Lung (tissue), 11 donors: ENCODE measurements at regions not wholly inside any gene's neighbourhood (a gene's known extent, or its start where the extent isn't known, plus 50 kb on each side); places are given as distances from the start of the nearest gene placed in this dataset.
A peak's percentile ranks its signal among the peaks of the same experiment; 100 is the strongest.
"Not testable (repeated sequence)": the region's sequence is repeated elsewhere in the genome, so short reads cannot be mapped to it uniquely, and the experiment has no call there.

ENCODE experiments used
- ATAC-seq: fragments of 200-7000 bp; cut with Tn5 transposase; one replicate; pipeline ENCODE4 v1.9.1; 2020; ENCODE audit warnings: moderate number of reproducible peaks; ENCODE audit not compliant: insufficient read depth, low FRiP score
- DNase-seq, 3 donors: peaks; one replicate each; pipeline ENCODE4 v3.0.0-alpha.2; 2013 to 2017
- H3K27ac ChIP-seq, 2 donors: one replicate each; pipeline ENCODE4 v1.5.1; 2013; ENCODE audit warnings: mild to moderate bottlenecking in 2 of 2, moderate library complexity in 2 of 2, control low read depth in 1 of 2, inconsistent platforms in 1 of 2, low read depth in 1 of 2, low read length in 1 of 2
- H3K27me3 ChIP-seq, 3 donors: one replicate each; pipeline ENCODE4 v1.5.1; 2013; ENCODE audit warnings: low read length in 2 of 3; ENCODE audit not compliant: control insufficient read depth in 3 of 3, insufficient read depth in 3 of 3
- H3K36me3 ChIP-seq, 4 donors: one replicate each; pipeline ENCODE4 v1.5.1; 2013; ENCODE audit warnings: low read length in 4 of 4, mild to moderate bottlenecking in 1 of 4, moderate library complexity in 1 of 4; ENCODE audit not compliant: control insufficient read depth in 4 of 4, insufficient read depth in 4 of 4
- H3K4me1 ChIP-seq, 5 donors: one replicate each; pipeline ENCODE4 v1.5.1; 2013; ENCODE audit warnings: low read length in 5 of 5, mild to moderate bottlenecking in 2 of 5, moderate library complexity in 1 of 5; ENCODE audit not compliant: control insufficient read depth in 5 of 5, insufficient read depth in 5 of 5
- H3K4me3 ChIP-seq: one replicate; pipeline ENCODE4 v1.5.1; 2013; ENCODE audit warnings: mild to moderate bottlenecking, control low read depth, moderate library complexity
- H3K9ac ChIP-seq, 2 donors: one replicate each; pipeline ENCODE4 v1.5.1; 2013; ENCODE audit warnings: low read length in 2 of 2, control low read depth in 1 of 2; ENCODE audit not compliant: insufficient read depth in 1 of 2
- H3K9me3 ChIP-seq, 4 donors: one replicate each; pipeline ENCODE4 v1.5.1; 2013; ENCODE audit warnings: low read length in 3 of 4, mild to moderate bottlenecking in 1 of 4, moderate library complexity in 1 of 4; ENCODE audit not compliant: control insufficient read depth in 4 of 4, insufficient read depth in 3 of 4
- WGBS, 2 donors: extraction: QIAGEN DNeasy Blood & Tissue Kit; methylation state at CpG; one replicate each; pipeline ENCODE4 v1.1.7; 2013; 5-methylcytosine and 5-hydroxymethylcytosine counted together
- TF ChIP-seq, protein P1 (sequence below): IDR thresholded peaks from 2 replicates; pipeline ENCODE4 v1.5.1; 2012; ENCODE audit warnings: mild to moderate bottlenecking; ENCODE audit errors: control extremely low read depth, extremely low read depth
- donor health status: control.
- donor health status: control.
- donor health status: Bipolar disorder and iron deficiency.
- donor health status: healthy.
- donor health status: DM: yes; HTN: yes; CAD: no.

DNA sequence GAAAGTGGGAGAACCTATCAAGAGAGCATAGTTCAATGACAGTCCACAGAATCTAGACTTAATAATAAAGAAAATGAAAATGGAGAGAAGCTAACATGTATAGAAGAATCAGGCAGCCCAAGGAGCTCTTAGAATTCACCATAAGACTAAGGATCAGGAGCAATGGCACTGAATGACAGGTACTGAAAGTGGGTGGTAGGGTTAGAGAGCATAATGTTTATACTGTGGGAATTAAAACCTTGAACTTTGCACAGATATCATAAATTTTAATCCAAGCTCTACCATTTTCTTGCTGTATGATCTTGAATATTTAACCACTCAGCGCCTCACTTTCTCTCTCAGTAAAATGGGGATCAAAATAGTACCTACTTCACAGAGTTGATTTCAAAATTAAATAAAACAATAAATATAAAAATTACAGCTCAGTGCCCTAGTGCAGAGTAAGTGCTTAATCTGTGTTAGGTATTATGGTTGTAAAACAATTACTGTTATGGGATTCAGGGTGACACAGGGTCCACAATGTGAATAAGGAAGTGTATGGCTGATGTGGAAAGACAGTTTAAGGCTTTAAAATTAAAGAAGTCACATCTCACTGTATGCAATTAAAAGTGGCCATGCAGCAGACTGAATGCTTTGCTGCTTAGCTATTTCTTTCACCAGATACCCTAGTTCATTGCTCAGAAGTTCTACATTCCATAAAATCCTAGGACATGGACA lies 319.8 kb downstream of the HINT1 start:
- H3K27me3 ChIP-seq = no peaks in the 10 kb centered on the region
- no peaks in the 10 kb centered on the region for H3K36me3 ChIP-seq
- peaks cover 0 to 7% (median 0%) of the 10 kb centered on the region in 4 donors for H3K9me3 ChIP-seq
- H3K27ac ChIP-seq = no peak overlapping the region
- no peaks in the 10 kb centered on the region for H3K4me1 ChIP-seq
- ATAC-seq (no peak), DNase-seq (no peak)
- H3K9ac ChIP-seq = no peak overlapping the region
- H3K4me3 ChIP-seq = no peak overlapping the region
- WGBS, 2 donors = 55 to 89% methylated on average over 1 of the region's 1 CpG
- TF ChIP-seq, protein P1, sequence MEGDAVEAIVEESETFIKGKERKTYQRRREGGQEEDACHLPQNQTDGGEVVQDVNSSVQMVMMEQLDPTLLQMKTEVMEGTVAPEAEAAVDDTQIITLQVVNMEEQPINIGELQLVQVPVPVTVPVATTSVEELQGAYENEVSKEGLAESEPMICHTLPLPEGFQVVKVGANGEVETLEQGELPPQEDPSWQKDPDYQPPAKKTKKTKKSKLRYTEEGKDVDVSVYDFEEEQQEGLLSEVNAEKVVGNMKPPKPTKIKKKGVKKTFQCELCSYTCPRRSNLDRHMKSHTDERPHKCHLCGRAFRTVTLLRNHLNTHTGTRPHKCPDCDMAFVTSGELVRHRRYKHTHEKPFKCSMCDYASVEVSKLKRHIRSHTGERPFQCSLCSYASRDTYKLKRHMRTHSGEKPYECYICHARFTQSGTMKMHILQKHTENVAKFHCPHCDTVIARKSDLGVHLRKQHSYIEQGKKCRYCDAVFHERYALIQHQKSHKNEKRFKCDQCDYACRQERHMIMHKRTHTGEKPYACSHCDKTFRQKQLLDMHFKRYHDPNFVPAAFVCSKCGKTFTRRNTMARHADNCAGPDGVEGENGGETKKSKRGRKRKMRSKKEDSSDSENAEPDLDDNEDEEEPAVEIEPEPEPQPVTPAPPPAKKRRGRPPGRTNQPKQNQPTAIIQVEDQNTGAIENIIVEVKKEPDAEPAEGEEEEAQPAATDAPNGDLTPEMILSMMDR = no peak

DNA sequence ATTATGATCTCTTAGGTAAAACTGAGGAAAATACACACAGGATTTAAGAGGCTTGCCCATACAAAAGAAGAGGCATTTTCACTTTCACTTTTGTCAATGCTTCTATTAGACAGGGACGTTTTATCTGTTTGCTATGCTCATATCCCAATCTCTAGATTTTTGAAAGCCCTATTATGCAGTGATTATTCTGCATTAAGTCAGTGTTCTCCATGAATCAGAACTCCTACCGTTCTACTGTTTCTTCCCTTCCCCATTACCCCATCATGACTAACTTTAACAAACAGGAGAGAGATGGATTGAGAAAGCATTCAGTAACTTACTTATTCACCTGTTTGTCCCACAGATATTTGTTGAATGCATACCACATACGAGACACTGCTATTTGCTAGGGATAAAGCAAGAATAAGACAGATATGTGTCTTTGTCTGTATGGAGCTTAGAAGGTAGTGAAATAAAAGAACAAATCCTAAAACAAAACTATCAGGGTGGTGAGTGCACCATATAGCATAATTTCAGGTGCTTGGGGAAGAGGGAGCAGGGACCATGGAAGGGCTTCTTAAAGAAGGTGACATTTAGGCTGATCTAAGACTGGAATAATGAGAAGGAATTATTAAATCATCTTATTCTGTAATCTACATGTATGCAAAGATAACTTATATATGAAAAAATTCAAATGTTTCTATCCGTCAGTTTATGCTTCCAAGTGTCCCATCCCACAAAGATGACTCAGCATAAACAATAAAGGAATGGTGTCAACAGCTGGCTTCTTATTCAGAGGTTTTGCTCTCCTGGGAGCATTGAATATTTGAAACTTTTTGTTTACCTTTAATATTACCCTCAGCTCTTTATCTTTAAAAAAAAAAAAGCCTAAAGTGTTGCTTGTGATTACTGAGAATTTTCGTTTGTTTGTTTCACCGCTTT lies 328.1 kb downstream of the HINT1 start:
- peak in 1 of 3 donors; percentile 21 for DNase-seq
- H3K4me3 ChIP-seq = no peak overlapping the region
- ATAC-seq = peak; percentile 47
- TF ChIP-seq, protein P1 = no peak
- no peak overlapping the region for H3K9ac ChIP-seq
- H3K36me3 ChIP-seq = no peaks in the 10 kb centered on the region
- 40 to 50% methylated on average over 6 of the region's 6 CpGs for WGBS, 2 donors
- H3K27me3 ChIP-seq = no peaks in the 10 kb centered on the region
- H3K27ac ChIP-seq = no peak overlapping the region
- peaks cover 0 to 4% (median 0%) of the 10 kb centered on the region in 4 donors for H3K9me3 ChIP-seq
- H3K4me1 ChIP-seq = no peaks in the 10 kb centered on the region

DNA sequence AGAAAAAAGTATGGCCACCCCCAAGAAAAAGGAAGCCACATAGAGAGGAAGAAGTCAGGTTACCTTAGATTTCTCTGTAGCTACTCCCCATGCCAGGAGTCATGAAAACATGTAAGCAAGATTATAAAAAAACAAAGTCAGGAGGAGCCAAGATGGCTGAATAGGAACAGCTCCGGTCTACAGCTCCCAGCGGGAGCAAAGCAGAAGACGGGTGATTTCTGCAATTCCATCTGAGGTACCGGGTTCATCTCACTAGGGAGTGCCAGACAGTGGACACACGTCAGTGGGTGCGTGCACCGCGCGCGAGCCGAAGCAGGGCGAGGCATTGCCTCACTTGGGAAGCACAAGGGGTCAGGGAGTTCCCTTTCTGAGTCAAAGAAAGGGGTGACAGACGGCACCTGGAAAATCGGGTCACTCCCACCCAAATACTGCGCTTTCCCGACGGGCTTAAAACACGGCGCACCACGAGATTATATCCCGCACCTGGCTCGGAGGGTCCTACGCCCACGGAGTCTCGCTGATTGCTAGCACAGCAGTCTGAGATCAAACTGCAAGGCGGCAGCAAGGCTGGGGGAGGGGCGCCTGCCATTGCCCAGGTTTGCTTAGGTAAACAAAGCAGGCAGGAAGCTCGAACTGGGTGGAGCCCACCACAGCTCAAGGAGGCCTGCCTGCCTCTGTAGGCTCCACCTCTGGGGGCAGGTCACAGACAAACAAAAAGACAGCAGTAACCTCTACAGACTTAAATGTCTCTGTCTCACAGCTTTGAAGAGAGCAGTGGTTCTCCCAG lies 347.3 kb downstream of the HINT1 start:
- H3K9ac ChIP-seq, H3K36me3 ChIP-seq, DNase-seq, H3K27me3 ChIP-seq, ATAC-seq, H3K27ac ChIP-seq, H3K9me3 ChIP-seq, H3K4me3 ChIP-seq: not testable (repeated sequence)
- H3K4me1 ChIP-seq = peaks cover 0 to 12% (median 0%) of the 10 kb centered on the region in 5 donors
- WGBS, 2 donors = 91 to 96% methylated on average over 24 to 28 of the region's 28 CpGs
